Astrocyte (in vitro differentiated cells and primary cell): ENCODE measurements at regions not wholly inside any gene's neighbourhood (a gene's known extent, or its start where the extent isn't known, plus 50 kb on each side); places are given as distances from the start of the nearest gene placed in this dataset.

Source experiments
- DNase-seq: peaks from one replicate; pipeline ENCODE4 v3.0.0-alpha.2; 2010; ENCODE audit warnings: low read depth
- FAIRE-seq: peaks from 2 replicates; lab custom pipeline; 2011; peaks lifted over from hg19 to GRCh38; lab: Jason Lieb, UNC
- H2AFZ ChIP-seq: 2 replicates; pipeline ENCODE4 v1.6.0; 2012; ENCODE audit warnings: low read depth, low read length, inconsistent platforms
- H3K27ac ChIP-seq: 2 replicates; pipeline ENCODE4 v1.5.1; 2011; ENCODE audit warnings: low read depth, low read length, inconsistent platforms
- H3K27me3 ChIP-seq: 2 replicates; pipeline ENCODE4 v1.6.0; 2011; ENCODE audit warnings: low read length, inconsistent platforms; ENCODE audit not compliant: insufficient read depth
- H3K36me3 ChIP-seq: 2 replicates; pipeline ENCODE4 v1.5.1; 2011; ENCODE audit warnings: low read length, inconsistent platforms; ENCODE audit not compliant: insufficient read depth
- H3K4me1 ChIP-seq: 2 replicates; pipeline ENCODE4 v1.5.1; 2011; ENCODE audit warnings: low read length, inconsistent platforms; ENCODE audit not compliant: insufficient read depth
- H3K4me2 ChIP-seq: 2 replicates; pipeline ENCODE4 v1.6.0; 2012; ENCODE audit warnings: low read length, inconsistent platforms
- H3K4me3 ChIP-seq: 2 replicates; pipeline ENCODE4 v1.5.1; 2011; ENCODE audit warnings: low read depth, mild to moderate bottlenecking, low read length, inconsistent platforms; ENCODE audit not compliant: insufficient read depth
- H3K79me2 ChIP-seq: 2 replicates; pipeline ENCODE4 v1.6.0; 2012; ENCODE audit warnings: mild to moderate bottlenecking, low read length, inconsistent platforms; ENCODE audit not compliant: insufficient read depth
- H3K9ac ChIP-seq: 2 replicates; pipeline ENCODE4 v1.6.0; 2012; ENCODE audit warnings: mild to moderate bottlenecking, low read length, inconsistent platforms
- H3K9me3 ChIP-seq: 2 replicates; pipeline ENCODE4 v1.5.1; 2012; ENCODE audit warnings: low read depth, mild to moderate bottlenecking, low read length, inconsistent platforms; ENCODE audit not compliant: insufficient read depth
- H4K20me1 ChIP-seq: 2 replicates; pipeline ENCODE4 v1.6.0; 2012; ENCODE audit warnings: low read length, inconsistent platforms; ENCODE audit not compliant: insufficient read depth
- H3K27ac Mint-ChIP-seq: one replicate; pipeline ENCODE4 v1.8.0; 2021; ENCODE audit warnings: mild to moderate bottlenecking, mixed read lengths; ENCODE audit not compliant: unreplicated experiment
- H3K27me3 Mint-ChIP-seq: one replicate; pipeline ENCODE4 v1.8.0; 2021; ENCODE audit warnings: low read depth, mixed read lengths; ENCODE audit not compliant: unreplicated experiment
- H3K36me3 Mint-ChIP-seq: one replicate; pipeline ENCODE4 v1.8.0; 2021; ENCODE audit warnings: low read depth, mixed read lengths; ENCODE audit not compliant: unreplicated experiment
- H3K4me1 Mint-ChIP-seq: one replicate; pipeline ENCODE4 v1.8.0; 2021; ENCODE audit warnings: low read depth, mixed read lengths; ENCODE audit not compliant: unreplicated experiment
- H3K4me3 Mint-ChIP-seq: one replicate; pipeline ENCODE4 v1.8.0; 2021; ENCODE audit warnings: mild to moderate bottlenecking, moderate library complexity, mixed read lengths; ENCODE audit not compliant: unreplicated experiment
- H3K9me3 Mint-ChIP-seq: one replicate; pipeline ENCODE4 v1.8.0; 2021; ENCODE audit warnings: mild to moderate bottlenecking, mixed read lengths; ENCODE audit not compliant: unreplicated experiment
- CTCF ChIP-seq: IDR thresholded peaks from 2 replicates; pipeline ENCODE4 v1.5.1; 2011; ENCODE audit warnings: low read depth, mild to moderate bottlenecking, inconsistent platforms, low read length, moderate library complexity; ENCODE audit not compliant: insufficient read depth
- EZH2 ChIP-seq: IDR thresholded peaks from 2 replicates; pipeline ENCODE4 v1.6.1; 2012; ENCODE audit warnings: mild to moderate bottlenecking, low read length, inconsistent platforms; ENCODE audit not compliant: insufficient read depth

- H4K20me1 ChIP-seq, result no peaks in the 10 kb centered on the region
- peaks cover 7% of the 10 kb centered on the region for H3K9me3 Mint-ChIP-seq
- FAIRE-seq, result peak; percentile 5
- peak; percentile 96 for DNase-seq
- H2AFZ ChIP-seq, result peak overlapping the region; percentile 29
- no peaks in the 10 kb centered on the region for H3K27me3 Mint-ChIP-seq
- H3K9me3 ChIP-seq, result no peaks in the 10 kb centered on the region
- H3K4me1 ChIP-seq, result peaks cover 8% of the 10 kb centered on the region
- H3K4me3 Mint-ChIP-seq, result no peak overlapping the region
- peak overlapping the region; percentile 17 for H3K9ac ChIP-seq
- H3K36me3 Mint-ChIP-seq, result no peaks in the 10 kb centered on the region
- peak overlapping the region; percentile 14 for H3K27ac Mint-ChIP-seq
- TF ChIP-seq CTCF (no peak), EZH2 (no peak)
- peak overlapping the region; percentile 62 for H3K27ac ChIP-seq
- H3K27me3 ChIP-seq, result no peaks in the 10 kb centered on the region
- H3K4me2 ChIP-seq, result peak overlapping the region; percentile 57
- no peaks in the 10 kb centered on the region for H3K36me3 ChIP-seq
- no peaks in the 10 kb centered on the region for H3K79me2 ChIP-seq
- H3K4me1 Mint-ChIP-seq, result peaks cover 11% of the 10 kb centered on the region
- no peak overlapping the region for H3K4me3 ChIP-seq
These were observed 487.5 kb downstream of the EPM2A start for GRCh38 chr6:145247692-145248419.

- Histone ChIP-seq H3K4me2 (no peak overlapping the region), H2AFZ (no peak overlapping the region), H3K36me3 (no peaks in the 10 kb centered on the region), H3K9ac (no peak overlapping the region), H3K27ac (no peak overlapping the region), H3K4me1 (peaks cover 8% of the 10 kb centered on the region), H3K27me3 (no peaks in the 10 kb centered on the region), H3K9me3 (no peaks in the 10 kb centered on the region), H4K20me1 (no peaks in the 10 kb centered on the region), H3K79me2 (no peaks in the 10 kb centered on the region), H3K4me3 (no peak overlapping the region)
- Mint-ChIP-seq H3K36me3 (no peaks in the 10 kb centered on the region), H3K9me3 (peaks cover 7% of the 10 kb centered on the region), H3K4me1 (peaks cover 7% of the 10 kb centered on the region), H3K27ac (no peak overlapping the region), H3K27me3 (no peaks in the 10 kb centered on the region), H3K4me3 (no peak overlapping the region)
- DNase-seq, result no peak
- no peak for TF ChIP-seq CTCF
- no peak for FAIRE-seq
These were observed 484.9 kb downstream of the EPM2A start for GRCh38 chr6:145250436-145250835.

- no peaks in the 10 kb centered on the region for H3K27me3 ChIP-seq
- DNase-seq (no peak), FAIRE-seq (no peak)
- H3K4me1 ChIP-seq, result peaks cover 3% of the 10 kb centered on the region
- H2AFZ ChIP-seq, result no peak overlapping the region
- no peak overlapping the region for H3K4me3 ChIP-seq
- no peaks in the 10 kb centered on the region for H3K27me3 Mint-ChIP-seq
- no peaks in the 10 kb centered on the region for H3K36me3 Mint-ChIP-seq
- H3K9me3 Mint-ChIP-seq, result peaks cover 7% of the 10 kb centered on the region
- H3K9me3 ChIP-seq, result no peaks in the 10 kb centered on the region
- H3K4me2 ChIP-seq, result no peak overlapping the region
- no peaks in the 10 kb centered on the region for H4K20me1 ChIP-seq
- H3K79me2 ChIP-seq, result no peaks in the 10 kb centered on the region
- peaks cover 3% of the 10 kb centered on the region for H3K4me1 Mint-ChIP-seq
- no peak overlapping the region for H3K9ac ChIP-seq
- H3K27ac ChIP-seq, result no peak overlapping the region
- TF ChIP-seq CTCF (no peak), EZH2 (no peak)
- no peak overlapping the region for H3K4me3 Mint-ChIP-seq
- H3K36me3 ChIP-seq, result no peaks in the 10 kb centered on the region
- H3K27ac Mint-ChIP-seq, result no peak overlapping the region
These were observed 482.6 kb downstream of the EPM2A start for GRCh38 chr6:145252737-145253136.
